Activated B cell treated with CpG ODN at 0.5 μM for 24 hours (primary cell): ENCODE measurements at regions not wholly inside any gene's neighbourhood (a gene's known extent, or its start where the extent isn't known, plus 50 kb on each side); places are given as distances from the start of the nearest gene placed in this dataset.

Experiments
- ATAC-seq: fragments of 200-7000 bp; cut with Tn5 transposase; one replicate; pipeline ENCODE4 v1.10.0; 2021; ENCODE audit warnings: low read depth, mild to moderate bottlenecking, moderate library complexity
- CTCF ChIA-PET: fragments of 350-600 bp; sonication (Branson Sonifier 250); formaldehyde crosslinking; loops from one replicate; lab custom pipeline; 2021; ENCODE audit warnings: antibody characterized with exemption; lab: Charles Lee
- POLR2A ChIA-PET: fragments of 350-600 bp; sonication (Branson Sonifier 250); formaldehyde crosslinking; loops from one replicate; lab custom pipeline; 2021; ENCODE audit warnings: antibody characterized with exemption; lab: Charles Lee
- DNase-seq: peaks from one replicate; pipeline ENCODE4 v3.0.0; 2022
- H3K27ac Mint-ChIP-seq: one replicate; pipeline ENCODE4 v1.8.0; 2020; ENCODE audit warnings: mixed read lengths
- H3K27me3 Mint-ChIP-seq: one replicate; pipeline ENCODE4 v1.8.0; 2021; ENCODE audit warnings: mixed read lengths
- H3K36me3 Mint-ChIP-seq: one replicate; pipeline ENCODE4 v1.8.0; 2021; ENCODE audit warnings: low read depth, mixed read lengths
- H3K4me1 Mint-ChIP-seq: one replicate; pipeline ENCODE4 v1.8.0; 2021; ENCODE audit warnings: mixed read lengths
- H3K4me3 Mint-ChIP-seq: one replicate; pipeline ENCODE4 v1.8.0; 2020; ENCODE audit warnings: mild to moderate bottlenecking, mixed read lengths
- H3K9me3 Mint-ChIP-seq: one replicate; pipeline ENCODE4 v1.8.0; 2020; ENCODE audit warnings: mixed read lengths
- CTCF ChIP-seq: fragments of 200-600 bp; IDR thresholded peaks from one replicate; pipeline ENCODE4 v1.8.0; 2022; ENCODE audit warnings: antibody characterized with exemption, mild to moderate bottlenecking
- intact Hi-C: fragments of 100-400 bp; cut with micrococcal nuclease; formaldehyde crosslinking; loops from one replicate; pipeline ENCODE4 v1.15.1; 2024

- ATAC-seq, result no peak
- TF ChIP-seq CTCF, result no peak
- Mint-ChIP-seq H3K36me3 (no peaks in the 10 kb centered on the region), H3K4me3 (no peak overlapping the region), H3K27ac (no peak overlapping the region), H3K27me3 (peaks cover 6% of the 10 kb centered on the region), H3K4me1 (no peaks in the 10 kb centered on the region), H3K9me3 (no peaks in the 10 kb centered on the region)
- POLR2A ChIA-PET, result no interaction called here
- intact Hi-C loops, result no loop called here
- CTCF ChIA-PET, result no interaction called here
- no peak for DNase-seq
Measured at GRCh38 chr9:107078061-107078460, 205.0 kb upstream of the RAD23B start.

DNA sequence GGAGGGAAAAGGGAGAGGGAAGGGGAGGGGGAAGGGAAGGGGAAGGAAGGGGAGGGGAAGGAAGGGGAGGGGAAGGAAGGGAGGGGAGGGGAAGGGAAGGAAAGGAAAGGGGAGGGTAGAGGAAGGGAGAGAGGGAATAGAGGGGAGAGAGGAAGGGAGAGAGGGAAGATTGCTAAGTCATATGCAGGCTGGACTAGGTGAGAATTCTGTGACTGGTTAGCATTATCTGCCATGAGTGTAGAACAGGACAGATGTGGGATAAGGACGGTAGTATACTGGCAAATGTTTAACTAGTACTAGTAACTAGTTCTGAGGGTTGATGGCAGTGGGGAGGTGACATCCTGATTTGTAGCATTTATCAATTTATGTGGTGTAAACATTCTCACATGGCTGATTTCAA, 203.5 kb upstream of the RAD23B start:
- Mint-ChIP-seq H3K27me3 (peaks cover 5% of the 10 kb centered on the region), H3K4me3 (no peak overlapping the region), H3K27ac (no peak overlapping the region), H3K4me1 (no peaks in the 10 kb centered on the region), H3K36me3 (no peaks in the 10 kb centered on the region), H3K9me3 (no peaks in the 10 kb centered on the region)
- ChIA-PET CTCF (no interaction called here), POLR2A (no interaction called here)
- intact Hi-C loops, result no loop called here
- TF ChIP-seq CTCF, result no peak
- no peak for DNase-seq
- no peak for ATAC-seq

DNA sequence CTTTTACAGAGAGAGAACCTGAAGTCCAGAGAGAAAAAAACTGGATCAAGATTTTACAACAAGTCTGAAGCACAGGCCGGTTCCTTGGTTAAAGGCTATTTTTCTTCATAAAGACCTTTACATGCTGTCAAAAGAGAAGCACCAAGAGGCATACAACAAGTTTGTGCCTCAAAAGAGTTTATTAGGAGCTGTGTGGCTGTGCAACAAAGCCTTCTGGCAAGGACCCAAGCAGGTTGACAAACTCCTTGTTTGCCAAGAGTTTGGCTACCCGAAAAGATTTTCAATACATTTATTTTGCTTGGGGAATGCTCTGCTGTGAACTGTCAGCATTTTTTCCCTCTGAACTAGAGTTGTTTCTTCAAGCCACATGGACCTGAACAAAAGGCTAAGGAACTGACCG, 202.9 kb upstream of the RAD23B start:
- H3K27me3 Mint-ChIP-seq, result peaks cover 5% of the 10 kb centered on the region
- ChIA-PET CTCF (no interaction called here), POLR2A (no interaction called here)
- no peaks in the 10 kb centered on the region for H3K4me1 Mint-ChIP-seq
- no peak overlapping the region for H3K27ac Mint-ChIP-seq
- H3K36me3 Mint-ChIP-seq, result no peaks in the 10 kb centered on the region
- no peak overlapping the region for H3K4me3 Mint-ChIP-seq
- TF ChIP-seq CTCF, result no peak
- ATAC-seq, result no peak
- DNase-seq, result no peak
- H3K9me3 Mint-ChIP-seq, result no peaks in the 10 kb centered on the region
- intact Hi-C loops, result no loop called here

DNA sequence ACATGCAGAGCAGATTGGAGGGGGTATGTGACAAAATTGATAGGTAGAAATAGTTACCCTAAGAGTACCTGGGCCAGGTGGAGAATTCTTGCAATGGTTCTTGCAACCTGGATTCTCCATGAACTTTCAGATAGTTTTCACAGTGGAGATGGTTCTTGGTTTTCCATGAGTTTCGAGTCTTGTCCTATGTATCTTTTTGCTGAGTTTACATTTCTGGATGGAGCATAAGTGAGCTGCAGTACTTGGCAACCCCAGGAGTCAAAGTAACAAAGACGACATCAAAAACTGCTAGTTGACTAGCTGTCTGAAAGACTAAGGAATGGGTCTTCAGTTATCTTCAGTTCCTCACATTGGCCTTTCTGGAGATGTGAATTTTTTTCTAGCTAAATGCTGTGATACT, 196.6 kb upstream of the RAD23B start:
- POLR2A ChIA-PET, result no interaction called here

DNA sequence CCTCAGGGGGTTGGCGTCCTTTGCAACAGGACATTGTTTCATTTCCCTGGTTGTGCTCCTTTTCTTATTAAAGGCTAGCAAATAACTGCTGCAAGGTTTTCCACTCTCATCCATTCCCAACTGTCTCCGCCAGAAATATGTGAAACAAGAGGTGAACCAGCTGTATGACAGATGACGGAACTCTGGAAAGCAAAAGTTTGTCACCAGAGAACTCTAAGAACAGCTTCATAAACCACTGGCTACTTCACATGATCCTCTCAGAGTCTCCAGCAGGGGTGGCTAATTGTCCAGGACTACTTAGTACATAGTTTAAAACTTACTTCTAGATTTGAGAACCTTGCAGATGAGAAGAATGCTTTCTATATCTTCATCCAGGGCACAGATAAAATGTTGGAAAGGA, 195.9 kb upstream of the RAD23B start:
- POLR2A ChIA-PET, result no interaction called here
- H3K4me3 Mint-ChIP-seq, result no peak overlapping the region
- H3K4me1 Mint-ChIP-seq, result no peaks in the 10 kb centered on the region
- CTCF ChIA-PET, result no interaction called here
- peaks cover 2% of the 10 kb centered on the region for H3K9me3 Mint-ChIP-seq
- DNase-seq, result no peak
- no peak overlapping the region for H3K27ac Mint-ChIP-seq
- ATAC-seq, result no peak
- TF ChIP-seq CTCF, result no peak
- peaks cover 6% of the 10 kb centered on the region for H3K27me3 Mint-ChIP-seq
- intact Hi-C loops, result no loop called here
- no peaks in the 10 kb centered on the region for H3K36me3 Mint-ChIP-seq

More for the DNA sequence above, 196.6 kb upstream of the RAD23B start:
- H3K27ac Mint-ChIP-seq, result no peak overlapping the region
- H3K27me3 Mint-ChIP-seq, result peaks cover 6% of the 10 kb centered on the region
- no peaks in the 10 kb centered on the region for H3K36me3 Mint-ChIP-seq
- CTCF ChIA-PET, result no interaction called here
- no peak for ATAC-seq
- no peak for TF ChIP-seq CTCF
- no peak for DNase-seq
- intact Hi-C loops, result no loop called here
- H3K9me3 Mint-ChIP-seq, result peaks cover 2% of the 10 kb centered on the region
- H3K4me1 Mint-ChIP-seq, result no peaks in the 10 kb centered on the region
- no peak overlapping the region for H3K4me3 Mint-ChIP-seq
